PC-9 (cell line): ENCODE measurements at regions not wholly inside any gene's neighbourhood (a gene's known extent, or its start where the extent isn't known, plus 50 kb on each side); places are given as distances from the start of the nearest gene placed in this dataset.

Experiments used
- CTCF ChIP-seq: fragments of 200-600 bp; sonication (generic); conservative IDR thresholded peaks from 2 replicates; pipeline ENCODE4 v1.6.1; 2017; ENCODE audit warnings: mixed run types, antibody characterized with exemption, mild to moderate bottlenecking, moderate library complexity
- EZH2 ChIP-seq: fragments of 200-600 bp; sonication (generic); IDR thresholded peaks from 2 replicates; pipeline ENCODE4 v1.8.0; 2017; ENCODE audit warnings: antibody characterized with exemption, low read depth

- TF ChIP-seq CTCF (no peak), EZH2 (no peak)
These were observed 1709.1 kb upstream of the LRRTM1 start for GRCh38 chr2:82013641-82014040.
